Fibroblast of lung (primary cell): ENCODE measurements at regions not wholly inside any gene's neighbourhood (a gene's known extent, or its start where the extent isn't known, plus 50 kb on each side); places are given as distances from the start of the nearest gene placed in this dataset.

Experiments used
- DNase-seq, 2 donors: peaks; one replicate each; pipeline versions ENCODE4 v3.0.0 to v3.0.0-alpha.2; 2010; ENCODE audit warnings: low read depth in 2 of 2
- H2AFZ ChIP-seq: 2 replicates; pipeline ENCODE4 v1.5.1; 2012; ENCODE audit warnings: low read length, control low read depth, inconsistent platforms
- H3K27ac ChIP-seq: 2 replicates; pipeline ENCODE4 v1.5.1; 2011; ENCODE audit warnings: low read length, control low read depth; ENCODE audit not compliant: insufficient read depth
- H3K27me3 ChIP-seq: 2 replicates; pipeline ENCODE4 v1.5.1; 2011; ENCODE audit warnings: mild to moderate bottlenecking, low read length; ENCODE audit not compliant: control insufficient read depth, insufficient read depth
- H3K36me3 ChIP-seq: 2 replicates; pipeline ENCODE4 v1.5.1; 2011; ENCODE audit warnings: low read length; ENCODE audit not compliant: control insufficient read depth, insufficient read depth
- H3K4me1 ChIP-seq: 2 replicates; pipeline ENCODE4 v1.5.1; 2011; ENCODE audit warnings: low read length; ENCODE audit not compliant: control insufficient read depth, insufficient read depth; ENCODE audit errors: extremely low read depth
- H3K4me2 ChIP-seq: 2 replicates; pipeline ENCODE4 v1.5.1; 2011; ENCODE audit warnings: low read length, control low read depth; ENCODE audit not compliant: insufficient read depth; ENCODE audit errors: extremely low read depth
- H3K4me3 ChIP-seq, 4 experiments: fragments of 200-600 bp in 1 of 4; sonication (generic) in 1 of 4; replicated peaks in 1 of 4; 2 replicates each; pipeline ENCODE4 v1.5.1; 2011 to 2016; ENCODE audit warnings: low read length in 4 of 4, low read depth in 3 of 4, mild to moderate bottlenecking in 3 of 4, control low read depth in 2 of 4, inconsistent platforms in 1 of 4, mixed read lengths in 1 of 4; ENCODE audit not compliant: insufficient read depth in 1 of 4; ENCODE audit errors: control extremely low read depth in 1 of 4
- H3K79me2 ChIP-seq: 2 replicates; pipeline ENCODE4 v1.5.1; 2012; ENCODE audit warnings: mild to moderate bottlenecking, low read length, inconsistent platforms; ENCODE audit not compliant: control insufficient read depth, insufficient read depth
- H3K9ac ChIP-seq: 2 replicates; pipeline ENCODE4 v1.5.1; 2011; ENCODE audit warnings: mild to moderate bottlenecking, low read length, control low read depth; ENCODE audit not compliant: insufficient read depth
- H3K9me3 ChIP-seq: 2 replicates; pipeline ENCODE4 v1.5.1; 2012; ENCODE audit warnings: low read depth, low read length; ENCODE audit not compliant: control insufficient read depth, insufficient read depth
- H4K20me1 ChIP-seq: 2 replicates; pipeline ENCODE4 v1.5.1; 2011; ENCODE audit warnings: low read length; ENCODE audit not compliant: control insufficient read depth, insufficient read depth; ENCODE audit errors: extremely low read depth
- EZH2 ChIP-seq: IDR thresholded peaks from 2 replicates; pipeline ENCODE4 v1.5.1; 2012; ENCODE audit warnings: low read length, control low read depth, mild to moderate bottlenecking; ENCODE audit errors: missing control alignments
- TF ChIP-seq, protein P1 (sequence below), 2 donors: IDR thresholded peaks in 1 of 2; conservative IDR thresholded peaks in 1 of 2; 1 replicate in 1 of 2; 2 replicates in 1 of 2; pipeline ENCODE4 v1.5.1; 2011 to 2012; ENCODE audit warnings: low read length in 2 of 2, control low read depth in 1 of 2, inconsistent platforms in 1 of 2, low read depth in 1 of 2, mild to moderate bottlenecking in 1 of 2

- Histone ChIP-seq H3K27me3 (no peaks in the 10 kb centered on the region), H3K36me3 (no peaks in the 10 kb centered on the region), H4K20me1 (no peaks in the 10 kb centered on the region), H2AFZ (no peak overlapping the region), H3K4me3 (no peak overlapping the region), H3K9me3 (no peaks in the 10 kb centered on the region), H3K27ac (no peak overlapping the region), H3K4me1 (no peaks in the 10 kb centered on the region), H3K79me2 (no peaks in the 10 kb centered on the region), H3K4me2 (no peak overlapping the region), H3K9ac (no peak overlapping the region)
- TF ChIP-seq EZH2, result no peak
- TF ChIP-seq, protein P1, sequence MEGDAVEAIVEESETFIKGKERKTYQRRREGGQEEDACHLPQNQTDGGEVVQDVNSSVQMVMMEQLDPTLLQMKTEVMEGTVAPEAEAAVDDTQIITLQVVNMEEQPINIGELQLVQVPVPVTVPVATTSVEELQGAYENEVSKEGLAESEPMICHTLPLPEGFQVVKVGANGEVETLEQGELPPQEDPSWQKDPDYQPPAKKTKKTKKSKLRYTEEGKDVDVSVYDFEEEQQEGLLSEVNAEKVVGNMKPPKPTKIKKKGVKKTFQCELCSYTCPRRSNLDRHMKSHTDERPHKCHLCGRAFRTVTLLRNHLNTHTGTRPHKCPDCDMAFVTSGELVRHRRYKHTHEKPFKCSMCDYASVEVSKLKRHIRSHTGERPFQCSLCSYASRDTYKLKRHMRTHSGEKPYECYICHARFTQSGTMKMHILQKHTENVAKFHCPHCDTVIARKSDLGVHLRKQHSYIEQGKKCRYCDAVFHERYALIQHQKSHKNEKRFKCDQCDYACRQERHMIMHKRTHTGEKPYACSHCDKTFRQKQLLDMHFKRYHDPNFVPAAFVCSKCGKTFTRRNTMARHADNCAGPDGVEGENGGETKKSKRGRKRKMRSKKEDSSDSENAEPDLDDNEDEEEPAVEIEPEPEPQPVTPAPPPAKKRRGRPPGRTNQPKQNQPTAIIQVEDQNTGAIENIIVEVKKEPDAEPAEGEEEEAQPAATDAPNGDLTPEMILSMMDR (conservative IDR thresholded peaks at IDR 0.05 in 1 of 2, IDR thresholded peaks at IDR 0.05 in 1 of 2; ENCODE audit: low read depth in 1 of 2, low read length in 2 of 2), result no peak
- DNase-seq, result no peak
Measured at GRCh38 chr10:128964100-128964403, 503.0 kb upstream of the MGMT start.

DNA sequence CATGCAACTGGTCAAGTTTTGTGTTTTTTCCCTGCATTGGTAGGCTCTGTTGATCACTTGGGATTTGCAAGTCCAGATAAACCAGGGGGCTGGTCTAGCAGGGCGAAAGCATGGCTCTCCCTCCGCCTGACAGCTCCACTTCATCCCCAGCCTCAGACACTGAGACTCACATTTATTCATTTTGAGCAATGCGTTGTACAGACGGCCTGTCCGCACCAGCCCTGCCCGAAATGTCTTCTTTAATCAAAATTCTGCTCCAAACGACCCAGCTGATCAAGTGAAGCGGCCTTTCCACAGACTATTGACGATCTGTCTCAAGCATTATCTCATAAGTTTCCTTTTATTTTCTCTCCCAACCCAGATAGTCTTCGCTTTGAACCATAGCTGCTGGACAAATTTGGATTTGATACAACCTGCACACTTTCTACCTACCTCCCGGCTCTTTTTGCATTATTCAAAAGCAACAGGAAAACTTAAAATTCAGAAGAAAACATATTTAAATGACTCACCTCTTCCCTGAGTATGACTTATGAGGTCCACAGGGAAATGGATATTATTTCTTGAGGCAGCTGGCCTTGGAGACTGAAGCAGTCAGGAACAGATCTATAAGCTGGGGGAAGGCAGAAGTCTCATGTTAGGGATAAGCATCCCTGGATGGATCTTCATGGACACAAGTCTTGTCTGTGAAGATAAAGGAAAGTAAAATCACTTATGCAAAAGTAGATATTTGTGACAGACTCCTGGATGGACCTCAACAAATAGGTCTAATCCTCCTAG lies 498.9 kb upstream of the MGMT start:
- Histone ChIP-seq H3K27ac (no peak overlapping the region), H3K9me3 (no peaks in the 10 kb centered on the region), H3K27me3 (no peaks in the 10 kb centered on the region), H3K79me2 (no peaks in the 10 kb centered on the region), H3K36me3 (no peaks in the 10 kb centered on the region), H2AFZ (no peak overlapping the region), H3K4me3 (no peak overlapping the region), H3K4me2 (no peak overlapping the region), H4K20me1 (no peaks in the 10 kb centered on the region), H3K4me1 (no peaks in the 10 kb centered on the region), H3K9ac (no peak overlapping the region)
- DNase-seq, result no peak
- no peak for TF ChIP-seq EZH2
- TF ChIP-seq, protein P1 (conservative IDR thresholded peaks at IDR 0.05 in 1 of 2, IDR thresholded peaks at IDR 0.05 in 1 of 2; ENCODE audit: low read depth in 1 of 2, low read length in 2 of 2), result no peak

DNA sequence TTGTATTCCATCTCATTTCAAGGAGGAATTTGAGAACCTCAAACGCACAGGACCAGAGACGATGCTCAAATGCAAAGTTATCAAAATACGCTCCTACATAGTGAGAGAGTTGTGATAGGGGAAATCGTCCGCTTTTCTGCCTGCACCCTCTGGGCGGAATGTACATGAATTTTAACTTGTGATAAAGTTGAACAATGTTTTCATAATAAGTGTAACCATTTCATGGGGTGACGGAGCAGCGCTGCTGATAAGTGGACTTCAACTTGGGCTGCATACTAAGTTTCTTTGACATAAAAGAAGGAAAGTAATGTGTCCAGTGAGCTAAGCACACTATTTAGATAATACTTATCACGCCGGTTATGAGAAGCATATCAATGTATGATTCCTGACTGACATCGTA lies 497.5 kb upstream of the MGMT start:
- H3K27ac ChIP-seq, result no peak overlapping the region
- no peak for DNase-seq
- no peaks in the 10 kb centered on the region for H4K20me1 ChIP-seq
- no peaks in the 10 kb centered on the region for H3K27me3 ChIP-seq
- H3K4me1 ChIP-seq, result no peaks in the 10 kb centered on the region
- no peaks in the 10 kb centered on the region for H3K9me3 ChIP-seq
- no peak for TF ChIP-seq EZH2
- TF ChIP-seq, protein P1 (conservative IDR thresholded peaks at IDR 0.05 in 1 of 2, IDR thresholded peaks at IDR 0.05 in 1 of 2; ENCODE audit: low read depth in 1 of 2, low read length in 2 of 2), result no peak
- H3K4me2 ChIP-seq, result no peak overlapping the region
- H3K79me2 ChIP-seq, result no peaks in the 10 kb centered on the region
- no peak overlapping the region for H3K4me3 ChIP-seq
- no peak overlapping the region for H3K9ac ChIP-seq
- H2AFZ ChIP-seq, result no peak overlapping the region
- no peaks in the 10 kb centered on the region for H3K36me3 ChIP-seq
